Kidney epithelial cell (primary cell): ENCODE measurements at regions not wholly inside any gene's neighbourhood (a gene's known extent, or its start where the extent isn't known, plus 50 kb on each side); places are given as distances from the start of the nearest gene placed in this dataset.

Experiments
- DNase-seq: peaks from one replicate; pipeline ENCODE4 v3.0.0-alpha.2; 2010; ENCODE audit warnings: low read depth
- H3K27me3 ChIP-seq: 2 replicates; pipeline ENCODE4 v1.6.0; 2011; ENCODE audit warnings: low read length; ENCODE audit not compliant: control insufficient read depth, insufficient read depth
- H3K36me3 ChIP-seq: 2 replicates; pipeline ENCODE4 v1.5.1; 2011; ENCODE audit warnings: low read length; ENCODE audit not compliant: control insufficient read depth, insufficient read depth
- H3K4me3 ChIP-seq: 2 replicates; pipeline ENCODE4 v1.5.1; 2011; ENCODE audit warnings: low read depth, mild to moderate bottlenecking, control low read depth, low read length
- CTCF ChIP-seq: IDR thresholded peaks from 2 replicates; pipeline ENCODE4 v1.5.1; 2011; ENCODE audit warnings: mild to moderate bottlenecking, moderate library complexity, low read length, control low read depth, inconsistent platforms; ENCODE audit not compliant: insufficient read depth, poor library complexity, severe bottlenecking

- Histone ChIP-seq H3K36me3 (no peaks in the 10 kb centered on the region), H3K27me3 (peaks cover 4% of the 10 kb centered on the region), H3K4me3 (no peak overlapping the region)
- TF ChIP-seq CTCF, result no peak
- no peak for DNase-seq
Measured at GRCh38 chr1:11388617-11389016, 90.3 kb upstream of the DISP3 start.

GRCh38 chr1:11391327-11391726, 87.6 kb upstream of the DISP3 start:
- Histone ChIP-seq H3K4me3 (no peak overlapping the region), H3K27me3 (peaks cover 16% of the 10 kb centered on the region), H3K36me3 (no peaks in the 10 kb centered on the region)
- TF ChIP-seq CTCF, result no peak
- DNase-seq, result no peak

- DNase-seq, result no peak
- Histone ChIP-seq H3K4me3 (no peak overlapping the region), H3K36me3 (no peaks in the 10 kb centered on the region), H3K27me3 (peaks cover 16% of the 10 kb centered on the region)
- TF ChIP-seq CTCF, result no peak
Measured at GRCh38 chr1:11391886-11392285, 87.1 kb upstream of the DISP3 start.

GRCh38 chr1:11394592-11395245, 84.2 kb upstream of the DISP3 start:
- H3K36me3 ChIP-seq, result no peaks in the 10 kb centered on the region
- H3K4me3 ChIP-seq, result no peak overlapping the region
- H3K27me3 ChIP-seq, result peaks cover 21% of the 10 kb centered on the region
- TF ChIP-seq CTCF, result no peak
- no peak for DNase-seq

- H3K36me3 ChIP-seq, result no peaks in the 10 kb centered on the region
- no peak overlapping the region for H3K4me3 ChIP-seq
- peaks cover 23% of the 10 kb centered on the region for H3K27me3 ChIP-seq
- no peak for DNase-seq
- TF ChIP-seq CTCF, result no peak
Measured at GRCh38 chr1:11395616-11396015, 83.3 kb upstream of the DISP3 start.
